ENCODE measurements at regions not wholly inside any gene's neighbourhood (a gene's known extent, or its start where the extent isn't known, plus 50 kb on each side); places are given as distances from the start of the nearest gene placed in this dataset.

- Mint-ChIP-seq H3K27ac (no peak overlapping the region), H3K4me3 (no peak overlapping the region), H3K27me3 (peaks cover 3% of the 10 kb centered on the region), H3K9me3 (no peaks in the 10 kb centered on the region), H3K36me3 (ENCODE audit: low read depth) (no peaks in the 10 kb centered on the region), H3K4me1 (ENCODE audit: low read depth) (no peaks in the 10 kb centered on the region)
- no peak for DNase-seq
These were observed 174.4 kb downstream of the CENPF start for GRCh38 chr1:214777364-214777763.

GRCh38 chr1:214791961-214792360, 189.0 kb downstream of the CENPF start:
- Mint-ChIP-seq H3K27me3 (no peaks in the 10 kb centered on the region), H3K36me3 (ENCODE audit: low read depth) (no peaks in the 10 kb centered on the region), H3K27ac (no peak overlapping the region), H3K4me3 (no peak overlapping the region), H3K4me1 (ENCODE audit: low read depth) (no peaks in the 10 kb centered on the region), H3K9me3 (no peaks in the 10 kb centered on the region)
- no peak for DNase-seq

GRCh38 chr1:214792527-214793186, 189.7 kb downstream of the CENPF start:
- Mint-ChIP-seq H3K4me3 (no peak overlapping the region), H3K36me3 (ENCODE audit: low read depth) (no peaks in the 10 kb centered on the region), H3K27ac (no peak overlapping the region), H3K4me1 (ENCODE audit: low read depth) (no peaks in the 10 kb centered on the region), H3K27me3 (no peaks in the 10 kb centered on the region), H3K9me3 (no peaks in the 10 kb centered on the region)
- no peak for DNase-seq

GRCh38 chr1:214793708-214794107, 190.7 kb downstream of the CENPF start:
- Mint-ChIP-seq H3K9me3 (no peaks in the 10 kb centered on the region), H3K4me1 (ENCODE audit: low read depth) (no peaks in the 10 kb centered on the region)
- DNase-seq: no peak

GRCh38 chr1:214801191-214801590, 198.2 kb downstream of the CENPF start:
- DNase-seq: no peak
- no peaks in the 10 kb centered on the region for H3K9me3 Mint-ChIP-seq
- H3K27me3 Mint-ChIP-seq: peaks cover 3% of the 10 kb centered on the region
- H3K4me1 Mint-ChIP-seq (ENCODE audit: low read depth): no peaks in the 10 kb centered on the region
- no peak overlapping the region for H3K27ac Mint-ChIP-seq
- no peak overlapping the region for H3K4me3 Mint-ChIP-seq
- H3K36me3 Mint-ChIP-seq (ENCODE audit: low read depth): no peaks in the 10 kb centered on the region

More at GRCh38 chr1:214793708-214794107, 190.7 kb downstream of the CENPF start:
- no peak overlapping the region for H3K27ac Mint-ChIP-seq
- H3K36me3 Mint-ChIP-seq (ENCODE audit: low read depth): no peaks in the 10 kb centered on the region
- no peaks in the 10 kb centered on the region for H3K27me3 Mint-ChIP-seq
- no peak overlapping the region for H3K4me3 Mint-ChIP-seq

GRCh38 chr1:214808845-214809460, 206.0 kb downstream of the CENPF start:
- Mint-ChIP-seq H3K4me1 (ENCODE audit: low read depth) (no peaks in the 10 kb centered on the region), H3K36me3 (ENCODE audit: low read depth) (no peaks in the 10 kb centered on the region), H3K9me3 (peaks cover 8% of the 10 kb centered on the region), H3K4me3 (no peak overlapping the region), H3K27me3 (no peaks in the 10 kb centered on the region), H3K27ac (no peak overlapping the region)
- no peak for DNase-seq

- no peaks in the 10 kb centered on the region for H3K36me3 Mint-ChIP-seq (ENCODE audit: low read depth)
- H3K4me1 Mint-ChIP-seq (ENCODE audit: low read depth): no peaks in the 10 kb centered on the region
- H3K9me3 Mint-ChIP-seq: no peaks in the 10 kb centered on the region
- H3K27me3 Mint-ChIP-seq: no peaks in the 10 kb centered on the region
- no peak overlapping the region for H3K4me3 Mint-ChIP-seq
- no peak overlapping the region for H3K27ac Mint-ChIP-seq
- no peak for DNase-seq
These were observed 213.6 kb downstream of the CENPF start for GRCh38 chr1:214816603-214817002.

GRCh38 chr1:214823311-214824117, 220.5 kb downstream of the CENPF start:
- Mint-ChIP-seq H3K27ac (no peak overlapping the region), H3K27me3 (peaks cover 4% of the 10 kb centered on the region), H3K4me3 (no peak overlapping the region), H3K9me3 (peaks cover 4% of the 10 kb centered on the region), H3K36me3 (ENCODE audit: low read depth) (no peaks in the 10 kb centered on the region), H3K4me1 (ENCODE audit: low read depth) (no peaks in the 10 kb centered on the region)
- DNase-seq: no peak

GRCh38 chr1:214824763-214825162, 221.8 kb downstream of the CENPF start:
- Mint-ChIP-seq H3K9me3 (peaks cover 4% of the 10 kb centered on the region), H3K27ac (no peak overlapping the region), H3K4me3 (no peak overlapping the region), H3K27me3 (peaks cover 5% of the 10 kb centered on the region), H3K36me3 (ENCODE audit: low read depth) (no peaks in the 10 kb centered on the region), H3K4me1 (ENCODE audit: low read depth) (no peaks in the 10 kb centered on the region)
- DNase-seq: no peak

- Mint-ChIP-seq H3K4me3 (no peak overlapping the region), H3K27ac (no peak overlapping the region), H3K4me1 (ENCODE audit: low read depth) (no peaks in the 10 kb centered on the region), H3K9me3 (peaks cover 4% of the 10 kb centered on the region), H3K36me3 (ENCODE audit: low read depth) (no peaks in the 10 kb centered on the region), H3K27me3 (peaks cover 5% of the 10 kb centered on the region)
- DNase-seq: no peak
These were observed 223.6 kb downstream of the CENPF start for GRCh38 chr1:214826619-214827018.

- Mint-ChIP-seq H3K27ac (no peak overlapping the region), H3K27me3 (peaks cover 2% of the 10 kb centered on the region)
- no peak for DNase-seq
These were observed 224.9 kb downstream of the CENPF start for GRCh38 chr1:214827883-214828282.

GRCh38 chr1:214830941-214831340, 227.9 kb downstream of the CENPF start:
- peaks cover 4% of the 10 kb centered on the region for H3K9me3 Mint-ChIP-seq
- peaks cover 2% of the 10 kb centered on the region for H3K27me3 Mint-ChIP-seq
- no peak for DNase-seq
- no peak overlapping the region for H3K4me3 Mint-ChIP-seq
- no peaks in the 10 kb centered on the region for H3K36me3 Mint-ChIP-seq (ENCODE audit: low read depth)
- H3K4me1 Mint-ChIP-seq (ENCODE audit: low read depth): no peaks in the 10 kb centered on the region
- H3K27ac Mint-ChIP-seq: no peak overlapping the region

More at GRCh38 chr1:214827883-214828282, 224.9 kb downstream of the CENPF start:
- no peaks in the 10 kb centered on the region for H3K36me3 Mint-ChIP-seq (ENCODE audit: low read depth)
- H3K9me3 Mint-ChIP-seq: peaks cover 4% of the 10 kb centered on the region
- H3K4me3 Mint-ChIP-seq: no peak overlapping the region
- H3K4me1 Mint-ChIP-seq (ENCODE audit: low read depth): no peaks in the 10 kb centered on the region

- Mint-ChIP-seq H3K36me3 (ENCODE audit: low read depth) (no peaks in the 10 kb centered on the region), H3K27me3 (peaks cover 2% of the 10 kb centered on the region), H3K27ac (no peak overlapping the region), H3K4me3 (no peak overlapping the region), H3K9me3 (peaks cover 4% of the 10 kb centered on the region), H3K4me1 (ENCODE audit: low read depth) (no peaks in the 10 kb centered on the region)
- no peak for DNase-seq
These were observed 229.0 kb downstream of the CENPF start for GRCh38 chr1:214831956-214832355.

GRCh38 chr1:214833178-214833756, 230.3 kb downstream of the CENPF start:
- Mint-ChIP-seq H3K9me3 (no peaks in the 10 kb centered on the region), H3K4me3 (no peak overlapping the region), H3K27ac (no peak overlapping the region), H3K36me3 (ENCODE audit: low read depth) (no peaks in the 10 kb centered on the region), H3K4me1 (ENCODE audit: low read depth) (no peaks in the 10 kb centered on the region), H3K27me3 (peaks cover 2% of the 10 kb centered on the region)
- no peak for DNase-seq

GRCh38 chr1:214837376-214837775, 234.4 kb downstream of the CENPF start:
- no peak overlapping the region for H3K27ac Mint-ChIP-seq
- no peak overlapping the region for H3K4me3 Mint-ChIP-seq

More at GRCh38 chr1:214837376-214837775, 234.4 kb downstream of the CENPF start:
- Mint-ChIP-seq H3K9me3 (no peaks in the 10 kb centered on the region), H3K4me1 (ENCODE audit: low read depth) (no peaks in the 10 kb centered on the region), H3K27me3 (no peaks in the 10 kb centered on the region), H3K36me3 (ENCODE audit: low read depth) (no peaks in the 10 kb centered on the region)
- DNase-seq: no peak

Measured in activated T-cell treated with anti-CD3 and anti-CD28 coated beads, Interleukin-2, amount 50 U/mL, for 24 hours (primary cell).